Endothelial cell of umbilical vein (primary cell): ENCODE measurements at regions not wholly inside any gene's neighbourhood (a gene's known extent, or its start where the extent isn't known, plus 50 kb on each side); places are given as distances from the start of the nearest gene placed in this dataset.

Source experiments
- BruUV-seq: library from RNA; stranded (reverse); fragments of 400-500 nt; replicated peaks from 2 replicates; lab custom pipeline; 2021; lab: Mats Ljungman, UMichigan
- CTCF ChIA-PET: fragments of 300-600, 350-600 bp; sonication (Branson Sonifier 250); formaldehyde crosslinking; loops from one replicate; lab custom pipeline; 2021; ENCODE audit warnings: antibody characterized with exemption, inconsistent platforms; lab: Charles Lee
- POLR2A ChIA-PET: fragments of 300-600, 350-600 bp; sonication (Branson Sonifier 250); formaldehyde crosslinking; loops from one replicate; lab custom pipeline; 2021; ENCODE audit warnings: antibody characterized with exemption, inconsistent platforms; lab: Charles Lee
- DNase-seq: peaks from one replicate; pipeline ENCODE4 v3.0.0-alpha.2; 2011; ENCODE audit warnings: low read depth, low spot score
- FAIRE-seq: peaks from 2 replicates; lab custom pipeline; 2011; peaks lifted over from hg19 to GRCh38; lab: Jason Lieb, UNC
- H2AFZ ChIP-seq: 2 replicates; pipeline ENCODE4 v1.6.0; 2012; ENCODE audit warnings: low read depth, low read length, control low read depth, inconsistent platforms
- H3K27ac ChIP-seq: 2 replicates; pipeline ENCODE4 v1.5.1; 2011; ENCODE audit warnings: low read depth, mild to moderate bottlenecking, control low read depth, low read length, moderate library complexity; ENCODE audit not compliant: insufficient read depth
- H3K27me3 ChIP-seq, 2 experiments: 2 replicates each; pipeline versions ENCODE4 v1.6.0 to v1.6.1; 2011; ENCODE audit warnings: low read length in 2 of 2, mixed read lengths in 1 of 2; ENCODE audit not compliant: control insufficient read depth in 2 of 2, insufficient read depth in 2 of 2
- H3K36me3 ChIP-seq, 2 experiments: 2 replicates in 1 of 2; 3 replicates in 1 of 2; pipeline ENCODE4 v1.5.1; 2011; ENCODE audit warnings: low read length in 2 of 2, mild to moderate bottlenecking in 1 of 2, moderate library complexity in 1 of 2; ENCODE audit not compliant: control insufficient read depth in 2 of 2, insufficient read depth in 2 of 2; ENCODE audit errors: extremely low read depth in 1 of 2
- H3K4me1 ChIP-seq: 3 replicates; pipeline ENCODE4 v1.5.1; 2011; ENCODE audit warnings: mild to moderate bottlenecking, low read length; ENCODE audit not compliant: control insufficient read depth, insufficient read depth; ENCODE audit errors: extremely low read depth
- H3K4me2 ChIP-seq: 2 replicates; pipeline ENCODE4 v1.6.1; 2011; ENCODE audit warnings: low read length, control low read depth, mixed read lengths; ENCODE audit not compliant: insufficient read depth
- H3K4me3 ChIP-seq, 3 experiments: fragments of 200-600 bp in 1 of 3; sonication (generic), shearing (Covaris generic) in 1 of 3; replicated peaks in 1 of 3; 2 replicates each; pipeline ENCODE4 v1.5.1; 2011 to 2016; ENCODE audit warnings: control low read depth in 3 of 3, low read length in 3 of 3, mild to moderate bottlenecking in 2 of 3, inconsistent platforms in 1 of 3, low read depth in 1 of 3, moderate library complexity in 1 of 3; ENCODE audit not compliant: insufficient read depth in 1 of 3
- H3K79me2 ChIP-seq: 2 replicates; pipeline ENCODE4 v1.6.0; 2012; ENCODE audit warnings: low read length, inconsistent platforms; ENCODE audit not compliant: control insufficient read depth, insufficient read depth
- H3K9ac ChIP-seq: replicated peaks from 2 replicates; pipeline ENCODE3; 2011; ENCODE audit warnings: low read length, control low read depth; ENCODE audit not compliant: insufficient read depth; ENCODE audit errors: extremely low read depth
- H3K9me1 ChIP-seq: replicated peaks from 3 replicates; pipeline ENCODE4 v1.6.0; 2011; ENCODE audit warnings: mild to moderate bottlenecking, low read length; ENCODE audit not compliant: control insufficient read depth, insufficient read depth; ENCODE audit errors: extremely low read depth
- H3K9me3 ChIP-seq: replicated peaks from 2 replicates; pipeline ENCODE4 v1.5.1; 2012; ENCODE audit warnings: low read length, inconsistent platforms; ENCODE audit not compliant: control insufficient read depth, insufficient read depth
- H4K20me1 ChIP-seq: replicated peaks from 2 replicates; pipeline ENCODE3; 2011; ENCODE audit warnings: mild to moderate bottlenecking, low read length; ENCODE audit not compliant: control insufficient read depth, insufficient read depth; ENCODE audit errors: extremely low read depth
- CTCF ChIP-seq, 2 donors: IDR thresholded peaks; 1 replicate in 1 of 2; 2 replicates in 1 of 2; pipeline ENCODE4 v1.5.1; 2011; ENCODE audit warnings: low read length in 2 of 2, mild to moderate bottlenecking in 2 of 2, moderate library complexity in 2 of 2, control low read depth in 1 of 2, inconsistent platforms in 1 of 2, low read depth in 1 of 2; ENCODE audit not compliant: insufficient read depth in 1 of 2; ENCODE audit errors: extremely low read depth in 1 of 2
- EZH2 ChIP-seq: IDR thresholded peaks from 2 replicates; pipeline ENCODE4 v1.6.1; 2012; ENCODE audit warnings: borderline replicate concordance, low read depth, mild to moderate bottlenecking, moderate library complexity, low read length, inconsistent platforms; ENCODE audit not compliant: severe bottlenecking
- FOS ChIP-seq: IDR thresholded peaks from 2 replicates; pipeline ENCODE4 v1.6.1; 2011; ENCODE audit warnings: mild to moderate bottlenecking, low read length, moderate library complexity, borderline replicate concordance; ENCODE audit not compliant: insufficient read depth
- GATA2 ChIP-seq: IDR thresholded peaks from 2 replicates; pipeline ENCODE4 v1.7.0; 2011; ENCODE audit warnings: low read depth, mild to moderate bottlenecking, moderate library complexity, mixed read lengths, low read length; ENCODE audit not compliant: insufficient read length, insufficient read depth
- JUN ChIP-seq: IDR thresholded peaks from 2 replicates; pipeline ENCODE4 v1.6.1; 2011; ENCODE audit warnings: borderline replicate concordance, low read depth; ENCODE audit not compliant: insufficient read length, insufficient read depth
- MAX ChIP-seq: IDR thresholded peaks from 2 replicates; pipeline ENCODE4 v1.6.1; 2011; ENCODE audit not compliant: insufficient read depth, insufficient read length
- MYC ChIP-seq: IDR thresholded peaks from one replicate; pipeline ENCODE4 v1.6.1; 2011; ENCODE audit warnings: mild to moderate bottlenecking, low read depth, low read length
- POLR2A ChIP-seq: IDR thresholded peaks from 2 replicates; pipeline ENCODE4 v1.6.1; 2012; ENCODE audit warnings: low read depth, mild to moderate bottlenecking, control low read depth, low read length
- POLR2AphosphoS5 ChIP-seq: IDR thresholded peaks from 2 replicates; pipeline ENCODE4 v1.6.1; 2012; ENCODE audit warnings: low read depth, mild to moderate bottlenecking, control low read depth, low read length, moderate library complexity; ENCODE audit not compliant: insufficient read depth
- dilution Hi-C: fragments of 300-500 bp; cut with MboI; formaldehyde crosslinking; loops from one replicate; pipeline ENCODE4 v1.15.0; 2019; ENCODE audit warnings: low sequenced_read_pairs; ENCODE audit not compliant: extremely low pct_ligation_motif_present
- intact Hi-C: fragments of 100-400 bp; cut with micrococcal nuclease; formaldehyde crosslinking; loops from one replicate; pipeline ENCODE4 v1.10.0; 2022

GRCh38 chr4:38424151-38424871, 239.7 kb upstream of the KLF3 start:
- H3K4me2 ChIP-seq, result no peak overlapping the region
- ChIA-PET CTCF (no interaction called here), POLR2A (no interaction called here)
- no peak for FAIRE-seq
- no peak overlapping the region for H2AFZ ChIP-seq
- dilution Hi-C loops, result no loop called here
- H4K20me1 ChIP-seq, result no peaks in the 10 kb centered on the region
- no peak overlapping the region for H3K9ac ChIP-seq
- intact Hi-C loops, result no loop called here
- BruUV-seq, result no TSS peak
- H3K4me3 ChIP-seq, result no peak overlapping the region
- no peaks in the 10 kb centered on the region for H3K4me1 ChIP-seq
- DNase-seq, result peak; percentile 4
- no peaks in the 10 kb centered on the region for H3K9me1 ChIP-seq
- TF ChIP-seq MAX (no peak), FOS (no peak), POLR2AphosphoS5 (no peak), POLR2A (no peak), GATA2 (no peak), JUN (no peak), CTCF (IDR thresholded peaks at IDR 0.05; ENCODE audit: extremely low read depth in 1 of 2, insufficient read depth in 1 of 2, low read depth in 1 of 2, low read length in 2 of 2) (no peak), EZH2 (no peak), MYC (no peak)
- no peaks in the 10 kb centered on the region for H3K79me2 ChIP-seq
- no peaks in the 10 kb centered on the region for H3K36me3 ChIP-seq
- H3K27ac ChIP-seq, result no peak overlapping the region
- no peaks in the 10 kb centered on the region for H3K9me3 ChIP-seq
- peaks cover 0 to 4% of the 10 kb centered on the region in 2 experiments for H3K27me3 ChIP-seq
